GM12878 (cell line): ENCODE measurements at regions not wholly inside any gene's neighbourhood (a gene's known extent, or its start where the extent isn't known, plus 50 kb on each side); places are given as distances from the start of the nearest gene placed in this dataset.

Experiments used
- ATAC-seq: fragments of 200-7000 bp; cut with Tn5 transposase; 3 replicates; pipeline ENCODE4 v1.9.1; 2020; ENCODE audit warnings: mild to moderate bottlenecking, moderate library complexity
- BruUV-seq: library from RNA; stranded (reverse); fragments of 400-500 nt; replicated peaks from 2 replicates; lab custom pipeline; 2021; lab: Mats Ljungman, UMichigan
- CTCF ChIA-PET: fragments of 300-600 bp; sonication (Branson Sonifier 250); formaldehyde crosslinking; extraction: SDS; loops from one replicate; lab custom pipeline; 2021; ENCODE audit warnings: inconsistent platforms; lab: Yijun Ruan, JAX
- POLR2A ChIA-PET: fragments of 350-600 bp; formaldehyde crosslinking; extraction: SDS; loops from one replicate; lab custom pipeline; 2021; ENCODE audit warnings: inconsistent platforms; lab: Charles Lee
- RAD21 ChIA-PET: fragments of 300-600 bp; sonication (Branson Sonifier 250); formaldehyde crosslinking; loops from one replicate; lab custom pipeline; 2023; ENCODE audit warnings: antibody characterized with exemption; ENCODE audit not compliant: unreplicated experiment; lab: Charles Lee
- SMC1A ChIA-PET: fragments of 300-600 bp; sonication (Branson Sonifier 250); formaldehyde crosslinking; loops from one replicate; lab custom pipeline; 2023; ENCODE audit not compliant: unreplicated experiment, uncharacterized antibody; lab: Charles Lee
- DNase-seq: peaks from one replicate; pipeline ENCODE4 v3.0.0-alpha.2; 2011; ENCODE audit warnings: low read depth, low spot score
- FAIRE-seq: peaks from 3 replicates; lab custom pipeline; 2011; peaks lifted over from hg19 to GRCh38; lab: Jason Lieb, UNC
- H2AFZ ChIP-seq: 2 replicates; pipeline ENCODE4 v1.6.0; 2011; ENCODE audit warnings: low read depth, low read length, control low read depth; ENCODE audit not compliant: control insufficient read depth
- H3K27ac ChIP-seq: 2 replicates; pipeline ENCODE4 v1.5.1; 2011; ENCODE audit warnings: control low read depth; ENCODE audit not compliant: control insufficient read depth, insufficient read depth
- H3K27me3 ChIP-seq, 2 experiments: replicated peaks in 1 of 2; 2 replicates each; pipeline versions ENCODE4 v1.6.0 to v1.6.1; 2011; ENCODE audit warnings: low read length in 1 of 2; ENCODE audit not compliant: control insufficient read depth in 2 of 2, insufficient read depth in 2 of 2
- H3K36me3 ChIP-seq, 2 experiments: 2 replicates each; pipeline ENCODE4 v1.5.1; 2011; ENCODE audit warnings: low read length in 1 of 2; ENCODE audit not compliant: control insufficient read depth in 2 of 2, insufficient read depth in 2 of 2
- H3K4me1 ChIP-seq: 2 replicates; pipeline ENCODE4 v1.6.1; 2011; ENCODE audit warnings: mild to moderate bottlenecking, low read length, moderate library complexity, mixed read lengths; ENCODE audit not compliant: control insufficient read depth, insufficient read depth
- H3K4me2 ChIP-seq: 2 replicates; pipeline ENCODE4 v1.6.0; 2011; ENCODE audit warnings: control low read depth; ENCODE audit not compliant: control insufficient read depth, insufficient read depth
- H3K4me3 ChIP-seq: fragments of 200-600 bp; sonication (generic); 2 replicates; pipeline ENCODE4 v1.5.1; 2016
- H3K79me2 ChIP-seq: 2 replicates; pipeline ENCODE4 v1.6.0; 2011; ENCODE audit warnings: low read length; ENCODE audit not compliant: control insufficient read depth, insufficient read depth
- H3K9ac ChIP-seq: 2 replicates; pipeline ENCODE4 v1.8.0; 2011; ENCODE audit warnings: low read length, control low read depth, mixed read lengths; ENCODE audit not compliant: control insufficient read depth, insufficient read depth
- H3K9me3 ChIP-seq: replicated peaks from 3 replicates; pipeline ENCODE4 v1.5.1; 2011; ENCODE audit warnings: mild to moderate bottlenecking, low read length; ENCODE audit not compliant: control insufficient read depth, insufficient read depth
- H4K20me1 ChIP-seq: 2 replicates; pipeline ENCODE4 v1.6.0; 2011; ENCODE audit not compliant: control insufficient read depth, insufficient read depth
- ATF7 ChIP-seq: fragments of 450-650 bp; IDR thresholded peaks from 2 replicates; pipeline ENCODE4 v1.6.1; 2016; ENCODE audit warnings: low read depth, mild to moderate bottlenecking
- EGR1 ChIP-seq, 2 experiments: IDR thresholded peaks; 1 replicate in 1 of 2; 2 replicates in 1 of 2; pipeline ENCODE4 v1.6.1; 2011 to 2012; ENCODE audit warnings: low read depth in 2 of 2, low read length in 2 of 2, borderline replicate concordance in 1 of 2, mild to moderate bottlenecking in 1 of 2, moderate library complexity in 1 of 2
- FOXK2 ChIP-seq: fragments of 450-650 bp; IDR thresholded peaks from 2 replicates; pipeline ENCODE4 v1.6.1; 2017; ENCODE audit warnings: mild to moderate bottlenecking, moderate library complexity
- KDM1A ChIP-seq: fragments of 200-600 bp; sonication (generic); IDR thresholded peaks from 2 replicates; pipeline ENCODE4 v1.6.1; 2016; ENCODE audit warnings: borderline replicate concordance
- MXI1 ChIP-seq: fragments of 150-350 bp; IDR thresholded peaks from 2 replicates; pipeline ENCODE4 v1.6.1; 2011; ENCODE audit warnings: low read depth, mild to moderate bottlenecking, inconsistent platforms, low read length, improper control_type of control experiment
- NFXL1 ChIP-seq: fragments of 450-650 bp; IDR thresholded peaks from 2 replicates; pipeline ENCODE4 v1.6.1; 2017; ENCODE audit warnings: antibody characterized with exemption, mild to moderate bottlenecking, borderline replicate concordance
- RFX5 ChIP-seq: IDR thresholded peaks from 2 replicates; pipeline ENCODE4 v1.6.1; 2011; ENCODE audit warnings: low read depth, low read length, improper control_type of control experiment
- ZNF207 ChIP-seq: fragments of 450-650 bp; IDR thresholded peaks from 2 replicates; pipeline ENCODE4 v1.6.1; 2014; ENCODE audit warnings: antibody characterized with exemption, mild to moderate bottlenecking, borderline replicate concordance
- WGBS: methylation state at CpG from one replicate; pipeline ENCODE4 v1.1.6; 2016; ENCODE audit warnings: low lambda C conversion rate; ENCODE audit not compliant: insufficient replicate concordance, insufficient coverage; ENCODE audit errors: missing lambda C conversion rate; 5-methylcytosine and 5-hydroxymethylcytosine counted together
- in situ Hi-C: fragments of 300-500 bp; cut with MboI; formaldehyde crosslinking; loops from 9 replicates; pipeline ENCODE4 v1.14.3; 2018; ENCODE audit warnings: mixed read lengths
- intact Hi-C: fragments of 100-400 bp; cut with micrococcal nuclease; formaldehyde crosslinking; loops from one replicate; pipeline ENCODE4 v1.14.2; 2022; ENCODE audit not compliant: unreplicated experiment
- TF ChIP-seq, protein P1 (sequence below): fragments of 450-650 bp; formaldehyde crosslinking; IDR thresholded peaks from 2 replicates; pipeline ENCODE4 v1.4.0; 2020; ENCODE audit warnings: mild to moderate bottlenecking, moderate library complexity
- TF ChIP-seq, protein P2 (sequence below): IDR thresholded peaks from 2 replicates; pipeline ENCODE4 v1.6.1; 2012; ENCODE audit warnings: low read length, inconsistent platforms

DNA sequence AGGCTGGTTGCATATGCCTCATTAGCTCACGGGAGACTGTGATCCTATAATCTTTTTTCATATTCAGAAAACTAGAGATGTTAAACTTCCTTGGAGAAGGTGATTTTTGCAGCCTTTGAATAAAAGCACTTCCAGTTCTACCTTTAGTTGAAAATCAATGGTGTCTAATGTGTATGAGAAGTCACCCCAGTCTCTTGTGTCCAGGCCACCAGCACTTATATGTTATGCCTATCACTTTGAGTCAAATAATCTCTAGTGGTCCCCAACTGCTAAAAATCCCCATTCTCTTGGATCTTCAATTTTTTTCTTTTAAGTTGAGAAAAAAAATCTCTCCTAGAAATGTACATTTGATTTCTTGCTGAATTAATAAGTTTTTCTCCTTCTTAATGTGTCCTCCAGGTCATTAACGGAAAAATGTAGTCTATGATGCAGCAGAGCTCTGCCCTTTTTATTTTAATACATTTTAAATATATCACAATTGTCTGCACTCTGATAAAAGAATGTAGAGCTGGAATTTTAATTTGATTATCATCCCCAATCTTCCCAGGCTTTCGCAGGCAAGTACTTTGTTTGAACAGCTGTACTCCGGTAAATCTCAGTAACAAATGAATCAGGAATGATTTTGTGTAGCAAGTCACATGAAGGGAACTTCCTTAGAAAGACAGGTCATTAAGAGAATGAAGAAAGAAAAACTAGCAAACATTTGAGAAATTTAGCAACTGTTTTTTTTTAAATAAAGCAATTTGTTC lies 147.0 kb downstream of the SOX4 start:
- Histone ChIP-seq H3K4me1 (no peaks in the 10 kb centered on the region), H3K79me2 (no peaks in the 10 kb centered on the region), H3K27ac (no peak overlapping the region), H3K4me3 (no peak overlapping the region), H4K20me1 (no peaks in the 10 kb centered on the region), H3K36me3 (no peaks in the 10 kb centered on the region), H3K4me2 (no peak overlapping the region), H3K27me3 (no peaks in the 10 kb centered on the region), H2AFZ (no peak overlapping the region), H3K9me3 (no peaks in the 10 kb centered on the region), H3K9ac (no peak overlapping the region)
- ChIA-PET RAD21 (no interaction called here), SMC1A (interaction anchor here (1.0 to 1.1 kb wide), 2 partner anchors 14 to 19 kb away, joined by 3 read pairs; no protein-coding TSS in a partner anchor), POLR2A (no interaction called here), CTCF (interaction anchor here (1.2 kb wide), 1 partner anchor 9 kb away, joined by 3 read pairs; no protein-coding TSS in a partner anchor)
- BruUV-seq: no TSS peak
- in situ Hi-C loops: no loop called here
- intact Hi-C loops: no loop called here
- no peak for ATAC-seq
- DNase-seq: no peak
- FAIRE-seq: no peak
- TF ChIP-seq ZNF207 (no peak), NFXL1 (no peak), RFX5 (no peak), MXI1 (no peak)
- WGBS: 35% methylated on average over 4 of the region's 4 CpGs

DNA sequence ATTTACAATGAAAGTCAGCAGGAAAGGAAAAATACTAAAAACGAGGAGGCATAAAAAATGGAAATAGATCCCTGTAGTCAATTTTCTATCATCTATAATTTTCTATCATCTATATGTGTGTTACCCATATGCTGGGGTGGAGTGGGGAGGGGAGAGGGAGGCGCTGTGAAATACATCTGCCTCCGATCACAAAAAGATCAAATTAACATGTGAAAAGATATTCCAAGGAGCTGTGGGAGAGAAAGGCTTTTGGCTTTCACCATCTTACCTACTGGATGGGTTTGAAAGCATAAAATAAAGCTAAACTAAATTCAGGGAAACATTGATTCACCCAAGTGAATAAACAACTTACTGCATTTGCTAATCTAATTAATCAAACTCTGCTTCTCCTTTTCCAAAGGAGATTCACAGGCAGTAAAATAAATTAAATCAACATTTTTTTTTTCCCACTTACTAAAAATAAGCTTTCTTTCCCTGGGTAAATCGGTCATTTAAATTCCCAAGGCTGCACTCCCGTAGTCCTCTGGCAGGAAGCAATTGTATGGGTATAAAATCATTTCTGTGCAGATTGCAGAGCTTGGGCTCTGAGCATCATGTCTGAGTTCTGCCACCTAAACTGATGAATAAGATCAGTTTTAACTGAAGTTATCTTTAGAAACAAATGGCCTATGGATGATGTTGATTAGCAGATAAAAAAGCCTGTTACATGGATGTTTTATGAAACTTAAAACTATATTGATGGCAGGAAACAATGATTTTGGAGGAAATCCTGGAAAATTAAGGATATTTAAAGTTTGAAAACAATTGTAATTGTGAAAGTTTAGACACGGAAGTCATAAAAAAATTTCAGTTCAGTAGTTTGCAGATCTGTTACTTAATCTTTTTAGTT lies 147.9 kb downstream of the SOX4 start:
- H3K9ac ChIP-seq: no peak overlapping the region
- ChIA-PET POLR2A (no interaction called here), RAD21 (no interaction called here), SMC1A (interaction anchor here (1.4 kb wide), 1 partner anchor 34 kb away, joined by 3 read pairs; no protein-coding TSS in a partner anchor), CTCF (interaction anchor here (1.2 kb wide), 1 partner anchor 10 kb away, joined by 3 read pairs; no protein-coding TSS in a partner anchor)
- H3K79me2 ChIP-seq: no peaks in the 10 kb centered on the region
- no peaks in the 10 kb centered on the region for H3K36me3 ChIP-seq
- no peaks in the 10 kb centered on the region for H4K20me1 ChIP-seq
- H3K27ac ChIP-seq: no peak overlapping the region
- no peaks in the 10 kb centered on the region for H3K9me3 ChIP-seq
- H3K4me2 ChIP-seq: no peak overlapping the region
- 19% methylated on average over 6 of the region's 6 CpGs for WGBS
- no peaks in the 10 kb centered on the region for H3K27me3 ChIP-seq
- FAIRE-seq (no peak), ATAC-seq (no peak), DNase-seq (no peak)
- H3K4me3 ChIP-seq: no peak overlapping the region
- intact Hi-C loops (no loop called here), in situ Hi-C loops (no loop called here)
- no TSS peak for BruUV-seq
- H3K4me1 ChIP-seq: no peaks in the 10 kb centered on the region
- H2AFZ ChIP-seq: no peak overlapping the region
- TF ChIP-seq, protein P1, sequence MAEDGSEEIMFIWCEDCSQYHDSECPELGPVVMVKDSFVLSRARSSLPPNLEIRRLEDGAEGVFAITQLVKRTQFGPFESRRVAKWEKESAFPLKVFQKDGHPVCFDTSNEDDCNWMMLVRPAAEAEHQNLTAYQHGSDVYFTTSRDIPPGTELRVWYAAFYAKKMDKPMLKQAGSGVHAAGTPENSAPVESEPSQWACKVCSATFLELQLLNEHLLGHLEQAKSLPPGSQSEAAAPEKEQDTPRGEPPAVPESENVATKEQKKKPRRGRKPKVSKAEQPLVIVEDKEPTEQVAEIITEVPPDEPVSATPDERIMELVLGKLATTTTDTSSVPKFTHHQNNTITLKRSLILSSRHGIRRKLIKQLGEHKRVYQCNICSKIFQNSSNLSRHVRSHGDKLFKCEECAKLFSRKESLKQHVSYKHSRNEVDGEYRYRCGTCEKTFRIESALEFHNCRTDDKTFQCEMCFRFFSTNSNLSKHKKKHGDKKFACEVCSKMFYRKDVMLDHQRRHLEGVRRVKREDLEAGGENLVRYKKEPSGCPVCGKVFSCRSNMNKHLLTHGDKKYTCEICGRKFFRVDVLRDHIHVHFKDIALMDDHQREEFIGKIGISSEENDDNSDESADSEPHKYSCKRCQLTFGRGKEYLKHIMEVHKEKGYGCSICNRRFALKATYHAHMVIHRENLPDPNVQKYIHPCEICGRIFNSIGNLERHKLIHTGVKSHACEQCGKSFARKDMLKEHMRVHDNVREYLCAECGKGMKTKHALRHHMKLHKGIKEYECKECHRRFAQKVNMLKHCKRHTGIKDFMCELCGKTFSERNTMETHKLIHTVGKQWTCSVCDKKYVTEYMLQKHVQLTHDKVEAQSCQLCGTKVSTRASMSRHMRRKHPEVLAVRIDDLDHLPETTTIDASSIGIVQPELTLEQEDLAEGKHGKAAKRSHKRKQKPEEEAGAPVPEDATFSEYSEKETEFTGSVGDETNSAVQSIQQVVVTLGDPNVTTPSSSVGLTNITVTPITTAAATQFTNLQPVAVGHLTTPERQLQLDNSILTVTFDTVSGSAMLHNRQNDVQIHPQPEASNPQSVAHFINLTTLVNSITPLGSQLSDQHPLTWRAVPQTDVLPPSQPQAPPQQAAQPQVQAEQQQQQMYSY (CRISPR knock-in tag): no peak
- TF ChIP-seq FOXK2 (no peak), EGR1 (IDR thresholded peaks at IDR 0.05; ENCODE audit: borderline replicate concordance in 1 of 2, low read depth in 2 of 2, low read length in 2 of 2) (no peak), ATF7 (no peak), KDM1A (no peak)
- TF ChIP-seq, protein P2, sequence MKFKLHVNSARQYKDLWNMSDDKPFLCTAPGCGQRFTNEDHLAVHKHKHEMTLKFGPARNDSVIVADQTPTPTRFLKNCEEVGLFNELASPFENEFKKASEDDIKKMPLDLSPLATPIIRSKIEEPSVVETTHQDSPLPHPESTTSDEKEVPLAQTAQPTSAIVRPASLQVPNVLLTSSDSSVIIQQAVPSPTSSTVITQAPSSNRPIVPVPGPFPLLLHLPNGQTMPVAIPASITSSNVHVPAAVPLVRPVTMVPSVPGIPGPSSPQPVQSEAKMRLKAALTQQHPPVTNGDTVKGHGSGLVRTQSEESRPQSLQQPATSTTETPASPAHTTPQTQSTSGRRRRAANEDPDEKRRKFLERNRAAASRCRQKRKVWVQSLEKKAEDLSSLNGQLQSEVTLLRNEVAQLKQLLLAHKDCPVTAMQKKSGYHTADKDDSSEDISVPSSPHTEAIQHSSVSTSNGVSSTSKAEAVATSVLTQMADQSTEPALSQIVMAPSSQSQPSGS: no peak
